ENCODE measurements at regions not wholly inside any gene's neighbourhood (a gene's known extent, or its start where the extent isn't known, plus 50 kb on each side); places are given as distances from the start of the nearest gene placed in this dataset.

DNA sequence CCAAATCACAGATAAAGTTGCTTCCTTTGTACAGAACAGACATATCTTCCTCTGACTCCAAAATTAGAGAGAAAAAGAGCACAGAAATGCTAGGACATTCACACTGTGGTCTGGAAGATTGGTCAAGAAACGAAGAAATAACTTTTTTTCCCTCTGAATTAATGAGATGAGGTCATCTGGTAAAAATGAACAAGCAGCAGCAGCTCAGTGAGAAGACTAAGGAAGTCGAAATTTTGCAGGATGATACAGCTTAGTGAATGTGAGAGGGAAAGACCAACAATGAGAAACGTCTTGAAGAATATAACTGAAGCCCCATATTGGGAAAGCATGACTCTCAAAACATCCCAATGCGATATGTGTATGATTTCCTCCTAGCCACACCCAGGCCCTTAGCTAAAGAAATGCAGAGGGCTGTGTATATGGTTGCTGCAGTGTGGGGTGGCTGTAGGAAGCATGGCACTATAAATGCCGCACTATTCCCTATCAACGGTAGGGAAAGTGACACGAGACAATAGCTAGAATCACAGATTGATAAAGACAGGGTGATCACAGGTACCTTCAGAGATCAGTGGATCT is 208.6 kb downstream of the VEGFC start:
- peak overlapping the region; percentile 46 for H2AFZ ChIP-seq (ENCODE audit: low read depth, low read length)
- H3K4me3 ChIP-seq (ENCODE audit: insufficient read depth, low read depth, low read length) = no peak overlapping the region
- no peaks in the 10 kb centered on the region for H3K79me2 ChIP-seq (ENCODE audit: insufficient read depth, low read length)
- DNase-seq (ENCODE audit: low read depth) = peak; percentile 64
- peaks cover under 1% of the 10 kb centered on the region for H3K27me3 Mint-ChIP-seq (ENCODE audit: low read depth, unreplicated experiment)
- no peaks in the 10 kb centered on the region for H3K36me3 ChIP-seq (ENCODE audit: insufficient read depth, low read length)
- H3K9me3 Mint-ChIP-seq (ENCODE audit: unreplicated experiment) = no peaks in the 10 kb centered on the region
- no peaks in the 10 kb centered on the region for H3K36me3 Mint-ChIP-seq (ENCODE audit: low read depth, unreplicated experiment)
- peaks cover 12% of the 10 kb centered on the region for H3K4me1 Mint-ChIP-seq (ENCODE audit: low read depth, unreplicated experiment)
- H3K27me3 ChIP-seq (ENCODE audit: insufficient read depth, low read length) = no peaks in the 10 kb centered on the region
- peak overlapping the region; percentile 35 for H3K27ac Mint-ChIP-seq (ENCODE audit: unreplicated experiment)
- H3K9me3 ChIP-seq (ENCODE audit: insufficient read depth, low read depth, low read length) = no peaks in the 10 kb centered on the region
- no peak overlapping the region for H3K4me3 Mint-ChIP-seq (ENCODE audit: unreplicated experiment)
- no peak overlapping the region for H3K27ac ChIP-seq (ENCODE audit: low read depth, low read length)
- H3K9ac ChIP-seq (ENCODE audit: low read length) = no peak overlapping the region
- no peak for FAIRE-seq
- TF ChIP-seq, protein P1, sequence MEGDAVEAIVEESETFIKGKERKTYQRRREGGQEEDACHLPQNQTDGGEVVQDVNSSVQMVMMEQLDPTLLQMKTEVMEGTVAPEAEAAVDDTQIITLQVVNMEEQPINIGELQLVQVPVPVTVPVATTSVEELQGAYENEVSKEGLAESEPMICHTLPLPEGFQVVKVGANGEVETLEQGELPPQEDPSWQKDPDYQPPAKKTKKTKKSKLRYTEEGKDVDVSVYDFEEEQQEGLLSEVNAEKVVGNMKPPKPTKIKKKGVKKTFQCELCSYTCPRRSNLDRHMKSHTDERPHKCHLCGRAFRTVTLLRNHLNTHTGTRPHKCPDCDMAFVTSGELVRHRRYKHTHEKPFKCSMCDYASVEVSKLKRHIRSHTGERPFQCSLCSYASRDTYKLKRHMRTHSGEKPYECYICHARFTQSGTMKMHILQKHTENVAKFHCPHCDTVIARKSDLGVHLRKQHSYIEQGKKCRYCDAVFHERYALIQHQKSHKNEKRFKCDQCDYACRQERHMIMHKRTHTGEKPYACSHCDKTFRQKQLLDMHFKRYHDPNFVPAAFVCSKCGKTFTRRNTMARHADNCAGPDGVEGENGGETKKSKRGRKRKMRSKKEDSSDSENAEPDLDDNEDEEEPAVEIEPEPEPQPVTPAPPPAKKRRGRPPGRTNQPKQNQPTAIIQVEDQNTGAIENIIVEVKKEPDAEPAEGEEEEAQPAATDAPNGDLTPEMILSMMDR (IDR thresholded peaks at IDR 0.05; ENCODE audit: insufficient read depth, low read depth, low read length) = no peak
- TF ChIP-seq EZH2 (IDR thresholded peaks at IDR 0.05; ENCODE audit: insufficient read depth, low read length) = no peak
- H4K20me1 ChIP-seq (ENCODE audit: insufficient read depth, low read length) = no peaks in the 10 kb centered on the region
- H3K4me1 ChIP-seq (ENCODE audit: insufficient read depth, low read length) = peaks cover 9% of the 10 kb centered on the region
- H3K4me2 ChIP-seq (ENCODE audit: low read length) = peak overlapping the region; percentile 45

DNA sequence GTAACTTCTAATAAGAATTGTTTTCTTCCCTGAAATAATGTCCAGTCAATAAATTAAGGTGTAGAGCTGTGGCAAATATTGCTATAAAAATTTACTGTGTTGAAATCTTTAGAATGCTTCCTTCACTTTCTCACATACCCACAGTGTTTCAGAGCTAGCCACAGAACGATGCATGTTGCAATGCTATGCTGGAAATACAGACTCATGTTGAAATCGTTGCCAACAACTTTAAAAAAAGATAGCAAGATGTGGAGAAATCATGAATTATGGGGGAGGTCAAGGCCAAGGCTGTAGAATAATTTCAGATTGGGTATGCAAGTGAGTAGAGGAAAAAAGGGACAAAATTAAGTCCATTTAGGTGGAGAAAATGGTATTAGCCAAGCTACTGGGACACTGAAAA is 204.8 kb downstream of the VEGFC start:
- DNase-seq (ENCODE audit: low read depth) (peak; percentile 72), FAIRE-seq (no peak)
- Histone ChIP-seq H3K4me2 (ENCODE audit: low read length) (no peak overlapping the region), H3K9me3 (ENCODE audit: insufficient read depth, low read depth, low read length) (peaks cover 5% of the 10 kb centered on the region), H2AFZ (ENCODE audit: low read depth, low read length) (no peak overlapping the region), H3K9ac (ENCODE audit: low read length) (no peak overlapping the region), H3K79me2 (ENCODE audit: insufficient read depth, low read length) (no peaks in the 10 kb centered on the region), H3K4me1 (ENCODE audit: insufficient read depth, low read length) (peaks cover 9% of the 10 kb centered on the region), H3K27me3 (ENCODE audit: insufficient read depth, low read length) (no peaks in the 10 kb centered on the region), H3K36me3 (ENCODE audit: insufficient read depth, low read length) (no peaks in the 10 kb centered on the region), H3K27ac (ENCODE audit: low read depth, low read length) (no peak overlapping the region), H4K20me1 (ENCODE audit: insufficient read depth, low read length) (no peaks in the 10 kb centered on the region), H3K4me3 (ENCODE audit: insufficient read depth, low read depth, low read length) (no peak overlapping the region)
- no peak for TF ChIP-seq EZH2 (IDR thresholded peaks at IDR 0.05; ENCODE audit: insufficient read depth, low read length)
- TF ChIP-seq, protein P1 (IDR thresholded peaks at IDR 0.05; ENCODE audit: insufficient read depth, low read depth, low read length) = no peak
- H3K9me3 Mint-ChIP-seq (ENCODE audit: unreplicated experiment) = peaks cover 7% of the 10 kb centered on the region
- no peak overlapping the region for H3K4me3 Mint-ChIP-seq (ENCODE audit: unreplicated experiment)
- no peaks in the 10 kb centered on the region for H3K36me3 Mint-ChIP-seq (ENCODE audit: low read depth, unreplicated experiment)
- peaks cover 12% of the 10 kb centered on the region for H3K4me1 Mint-ChIP-seq (ENCODE audit: low read depth, unreplicated experiment)
- no peak overlapping the region for H3K27ac Mint-ChIP-seq (ENCODE audit: unreplicated experiment)
- peaks cover 5% of the 10 kb centered on the region for H3K27me3 Mint-ChIP-seq (ENCODE audit: low read depth, unreplicated experiment)

DNA sequence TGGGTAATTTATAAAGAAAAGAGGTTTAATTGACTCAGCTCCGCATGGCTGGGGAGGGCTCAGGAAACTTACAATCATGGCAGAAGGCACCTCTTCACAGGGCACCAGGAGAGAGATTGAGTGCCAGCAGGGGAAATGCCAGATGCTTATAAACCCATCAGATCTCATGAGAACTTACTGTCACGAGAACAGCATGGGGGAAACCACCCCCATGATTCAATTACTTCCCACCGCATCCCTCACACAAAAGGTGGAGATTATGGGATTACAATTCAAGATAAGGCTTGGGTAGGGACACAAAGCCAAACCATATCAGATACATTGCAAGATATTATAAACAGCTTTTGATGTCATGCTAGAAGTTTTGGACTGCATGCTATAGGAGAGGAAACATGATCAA is 204.3 kb downstream of the VEGFC start:
- Histone ChIP-seq H3K4me2 (ENCODE audit: low read length) (no peak overlapping the region), H3K27ac (ENCODE audit: low read depth, low read length) (no peak overlapping the region)
- no peak overlapping the region for H3K4me3 Mint-ChIP-seq (ENCODE audit: unreplicated experiment)

More for the DNA sequence above, 204.3 kb downstream of the VEGFC start:
- no peak for TF ChIP-seq EZH2 (IDR thresholded peaks at IDR 0.05; ENCODE audit: insufficient read depth, low read length)
- TF ChIP-seq, protein P1 (IDR thresholded peaks at IDR 0.05; ENCODE audit: insufficient read depth, low read depth, low read length) = no peak
- no peak overlapping the region for H3K4me3 ChIP-seq (ENCODE audit: insufficient read depth, low read depth, low read length)
- no peaks in the 10 kb centered on the region for H3K36me3 Mint-ChIP-seq (ENCODE audit: low read depth, unreplicated experiment)
- H3K4me1 ChIP-seq (ENCODE audit: insufficient read depth, low read length) = peaks cover 9% of the 10 kb centered on the region
- no peaks in the 10 kb centered on the region for H4K20me1 ChIP-seq (ENCODE audit: insufficient read depth, low read length)
- H3K79me2 ChIP-seq (ENCODE audit: insufficient read depth, low read length) = no peaks in the 10 kb centered on the region
- H3K36me3 ChIP-seq (ENCODE audit: insufficient read depth, low read length) = no peaks in the 10 kb centered on the region
- H3K27me3 ChIP-seq (ENCODE audit: insufficient read depth, low read length) = no peaks in the 10 kb centered on the region
- FAIRE-seq = no peak
- H3K9ac ChIP-seq (ENCODE audit: low read length) = no peak overlapping the region
- peaks cover 7% of the 10 kb centered on the region for H3K9me3 Mint-ChIP-seq (ENCODE audit: unreplicated experiment)
- peaks cover 5% of the 10 kb centered on the region for H3K9me3 ChIP-seq (ENCODE audit: insufficient read depth, low read depth, low read length)
- no peak for DNase-seq (ENCODE audit: low read depth)
- H3K27ac Mint-ChIP-seq (ENCODE audit: unreplicated experiment) = no peak overlapping the region
- H3K4me1 Mint-ChIP-seq (ENCODE audit: low read depth, unreplicated experiment) = peaks cover 10% of the 10 kb centered on the region
- peaks cover 5% of the 10 kb centered on the region for H3K27me3 Mint-ChIP-seq (ENCODE audit: low read depth, unreplicated experiment)
- H2AFZ ChIP-seq (ENCODE audit: low read depth, low read length) = no peak overlapping the region

All from astrocyte (in vitro differentiated cells and primary cell).